ENCODE measurements at regions not wholly inside any gene's neighbourhood (a gene's known extent, or its start where the extent isn't known, plus 50 kb on each side); places are given as distances from the start of the nearest gene placed in this dataset.

- DNase-seq, result no peak
Measured at GRCh38 chr17:72414032-72414396, 293.2 kb downstream of the SOX9 start.

- no peak for DNase-seq
Measured at GRCh38 chr17:72414967-72415853, 294.4 kb downstream of the SOX9 start.

- DNase-seq, result peak; percentile 49
Measured at GRCh38 chr17:72416054-72416675, 295.3 kb downstream of the SOX9 start.

- no peak for DNase-seq
Measured at GRCh38 chr17:72416905-72417304, 296.1 kb downstream of the SOX9 start.

GRCh38 chr17:72417627-72418026 is 296.8 kb downstream of the SOX9 start:
- no peak for DNase-seq

- no peak for DNase-seq
Measured at GRCh38 chr17:72419866-72420774, 299.3 kb downstream of the SOX9 start.

GRCh38 chr17:72420775-72421127 is 299.9 kb downstream of the SOX9 start:
- DNase-seq, result no peak

- DNase-seq, result peak; percentile 22
Measured at GRCh38 chr17:72421128-72422092, 300.6 kb downstream of the SOX9 start.

- DNase-seq, result no peak
Measured at GRCh38 chr17:72422204-72422504, 301.3 kb downstream of the SOX9 start.

GRCh38 chr17:72422505-72423285 is 301.9 kb downstream of the SOX9 start:
- no peak for DNase-seq

GRCh38 chr17:72423286-72423589 is 302.4 kb downstream of the SOX9 start:
- DNase-seq, result no peak

GRCh38 chr17:72423718-72424117 is 302.9 kb downstream of the SOX9 start:
- no peak for DNase-seq

- DNase-seq, result no peak
Measured at GRCh38 chr17:72424505-72425117, 303.8 kb downstream of the SOX9 start.

GRCh38 chr17:72425133-72425793 is 304.4 kb downstream of the SOX9 start:
- DNase-seq, result no peak

- DNase-seq, result no peak
Measured at GRCh38 chr17:72425794-72426168, 305.0 kb downstream of the SOX9 start.

GRCh38 chr17:72426321-72426720 is 305.5 kb downstream of the SOX9 start:
- no peak for DNase-seq

- no peak for DNase-seq
Measured at GRCh38 chr17:72426948-72427760, 306.3 kb downstream of the SOX9 start.

- DNase-seq, result no peak
Measured at GRCh38 chr17:72427761-72428109, 306.9 kb downstream of the SOX9 start.

- DNase-seq, result no peak
Measured at GRCh38 chr17:72429066-72429638, 308.3 kb downstream of the SOX9 start.

All from DMS79 (cell line).